Epithelial cell of proximal tubule (primary cell): ENCODE measurements at regions not wholly inside any gene's neighbourhood (a gene's known extent, or its start where the extent isn't known, plus 50 kb on each side); places are given as distances from the start of the nearest gene placed in this dataset.

Experiments
- DNase-seq: peaks from one replicate; pipeline ENCODE4 v3.0.0-alpha.2; 2011; ENCODE audit warnings: low read depth
- H3K4me3 ChIP-seq: 2 replicates; pipeline ENCODE4 v1.5.1; 2011; ENCODE audit warnings: low read depth, mild to moderate bottlenecking, low read length
- CTCF ChIP-seq: conservative IDR thresholded peaks from 2 replicates; pipeline ENCODE4 v1.5.1; 2012; ENCODE audit warnings: low read depth, mild to moderate bottlenecking, low read length

GRCh38 chr17:14946481-14946880 is 318.6 kb downstream of the PMP22 start:
- H3K4me3 ChIP-seq: no peak overlapping the region
- no peak for DNase-seq
- no peak for TF ChIP-seq CTCF

- DNase-seq: no peak
- TF ChIP-seq CTCF: no peak
These were observed 322.5 kb downstream of the PMP22 start for GRCh38 chr17:14942526-14943190.

GRCh38 chr17:14940938-14941265 is 324.2 kb downstream of the PMP22 start:
- no peak for DNase-seq
- no peak overlapping the region for H3K4me3 ChIP-seq
- no peak for TF ChIP-seq CTCF

More at GRCh38 chr17:14942526-14943190, 322.5 kb downstream of the PMP22 start:
- no peak overlapping the region for H3K4me3 ChIP-seq

- TF ChIP-seq CTCF: no peak
- H3K4me3 ChIP-seq: no peak overlapping the region
- DNase-seq: no peak
These were observed 324.8 kb downstream of the PMP22 start for GRCh38 chr17:14940108-14940937.

GRCh38 chr17:14935845-14936485 is 329.2 kb downstream of the PMP22 start:
- H3K4me3 ChIP-seq: no peak overlapping the region
- DNase-seq: no peak
- TF ChIP-seq CTCF: no peak

GRCh38 chr17:14935139-14935841 is 329.8 kb downstream of the PMP22 start:
- DNase-seq: no peak
- H3K4me3 ChIP-seq: no peak overlapping the region
- TF ChIP-seq CTCF: no peak
